ENCODE measurements at regions not wholly inside any gene's neighbourhood (a gene's known extent, or its start where the extent isn't known, plus 50 kb on each side); places are given as distances from the start of the nearest gene placed in this dataset.

DNA sequence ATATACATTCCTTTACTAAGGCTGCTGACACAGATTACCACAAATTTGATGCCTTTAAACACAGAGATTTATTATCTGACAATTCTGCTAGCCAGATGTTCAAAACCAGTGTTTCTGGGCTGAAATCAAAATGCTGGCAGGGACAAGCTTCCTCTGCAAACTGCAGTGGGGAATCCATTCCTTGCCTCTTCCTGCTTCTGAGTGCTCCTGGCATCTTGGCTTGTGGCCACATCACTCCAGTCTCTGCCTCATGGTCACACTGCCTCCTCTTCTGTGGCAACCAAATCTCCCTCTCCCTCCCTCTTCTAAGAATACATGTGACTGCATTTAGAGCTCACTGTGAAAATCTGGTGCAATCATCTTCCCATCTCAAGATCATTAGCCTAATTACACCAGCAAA lies 235.7 kb downstream of the TTC8 start:
- FAIRE-seq (no peak), DNase-seq (ENCODE audit: insufficient read length, low spot score) (no peak)
- TF ChIP-seq, protein P1, sequence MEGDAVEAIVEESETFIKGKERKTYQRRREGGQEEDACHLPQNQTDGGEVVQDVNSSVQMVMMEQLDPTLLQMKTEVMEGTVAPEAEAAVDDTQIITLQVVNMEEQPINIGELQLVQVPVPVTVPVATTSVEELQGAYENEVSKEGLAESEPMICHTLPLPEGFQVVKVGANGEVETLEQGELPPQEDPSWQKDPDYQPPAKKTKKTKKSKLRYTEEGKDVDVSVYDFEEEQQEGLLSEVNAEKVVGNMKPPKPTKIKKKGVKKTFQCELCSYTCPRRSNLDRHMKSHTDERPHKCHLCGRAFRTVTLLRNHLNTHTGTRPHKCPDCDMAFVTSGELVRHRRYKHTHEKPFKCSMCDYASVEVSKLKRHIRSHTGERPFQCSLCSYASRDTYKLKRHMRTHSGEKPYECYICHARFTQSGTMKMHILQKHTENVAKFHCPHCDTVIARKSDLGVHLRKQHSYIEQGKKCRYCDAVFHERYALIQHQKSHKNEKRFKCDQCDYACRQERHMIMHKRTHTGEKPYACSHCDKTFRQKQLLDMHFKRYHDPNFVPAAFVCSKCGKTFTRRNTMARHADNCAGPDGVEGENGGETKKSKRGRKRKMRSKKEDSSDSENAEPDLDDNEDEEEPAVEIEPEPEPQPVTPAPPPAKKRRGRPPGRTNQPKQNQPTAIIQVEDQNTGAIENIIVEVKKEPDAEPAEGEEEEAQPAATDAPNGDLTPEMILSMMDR (IDR thresholded peaks at IDR 0.05; ENCODE audit: insufficient read depth, missing control alignments) = no peak

DNA sequence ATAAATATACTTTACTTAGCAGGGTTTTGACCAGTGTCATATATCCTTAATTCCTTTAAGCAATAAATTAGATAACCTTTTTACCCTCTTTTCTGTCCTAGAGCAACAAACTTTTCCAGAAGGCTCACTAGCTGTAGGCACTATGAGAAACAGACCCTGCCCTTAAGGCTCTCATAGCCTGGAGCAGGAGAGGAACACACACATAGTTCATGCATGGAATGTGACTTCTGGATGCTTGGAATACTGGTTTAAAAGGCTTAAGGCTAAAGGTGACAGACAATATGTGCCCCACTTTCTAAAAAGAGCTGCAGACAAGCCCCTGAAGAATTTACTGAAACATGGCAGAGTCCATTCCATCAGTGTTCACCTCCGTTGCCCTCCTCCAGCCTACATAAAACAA lies 237.2 kb downstream of the TTC8 start:
- TF ChIP-seq, protein P1 (IDR thresholded peaks at IDR 0.05; ENCODE audit: insufficient read depth, missing control alignments) = no peak

DNA sequence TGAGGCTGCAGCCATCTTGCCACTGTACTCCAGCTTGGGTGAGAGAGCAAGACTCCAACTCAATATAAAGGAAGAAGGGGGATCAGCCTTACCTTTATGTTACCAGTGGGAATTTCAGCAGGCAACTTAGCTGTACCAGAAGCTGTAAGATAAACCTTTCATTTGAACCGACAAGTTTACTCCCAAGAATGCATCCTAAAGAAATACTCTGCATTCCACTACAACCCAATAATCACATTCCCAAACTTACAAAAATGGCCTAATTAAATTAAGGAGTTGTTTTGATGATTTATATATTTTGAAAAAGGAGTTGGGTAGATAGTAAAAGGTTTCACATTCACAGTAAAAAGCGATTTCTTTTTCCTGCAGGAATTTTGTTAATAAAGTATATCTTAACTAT lies 241.4 kb downstream of the TTC8 start:
- DNase-seq (ENCODE audit: insufficient read length, low spot score) (no peak), FAIRE-seq (no peak)
- TF ChIP-seq, protein P1 (IDR thresholded peaks at IDR 0.05; ENCODE audit: insufficient read depth, missing control alignments) = no peak

More for the DNA sequence above, 237.2 kb downstream of the TTC8 start:
- DNase-seq (ENCODE audit: insufficient read length, low spot score) (no peak), FAIRE-seq (no peak)

DNA sequence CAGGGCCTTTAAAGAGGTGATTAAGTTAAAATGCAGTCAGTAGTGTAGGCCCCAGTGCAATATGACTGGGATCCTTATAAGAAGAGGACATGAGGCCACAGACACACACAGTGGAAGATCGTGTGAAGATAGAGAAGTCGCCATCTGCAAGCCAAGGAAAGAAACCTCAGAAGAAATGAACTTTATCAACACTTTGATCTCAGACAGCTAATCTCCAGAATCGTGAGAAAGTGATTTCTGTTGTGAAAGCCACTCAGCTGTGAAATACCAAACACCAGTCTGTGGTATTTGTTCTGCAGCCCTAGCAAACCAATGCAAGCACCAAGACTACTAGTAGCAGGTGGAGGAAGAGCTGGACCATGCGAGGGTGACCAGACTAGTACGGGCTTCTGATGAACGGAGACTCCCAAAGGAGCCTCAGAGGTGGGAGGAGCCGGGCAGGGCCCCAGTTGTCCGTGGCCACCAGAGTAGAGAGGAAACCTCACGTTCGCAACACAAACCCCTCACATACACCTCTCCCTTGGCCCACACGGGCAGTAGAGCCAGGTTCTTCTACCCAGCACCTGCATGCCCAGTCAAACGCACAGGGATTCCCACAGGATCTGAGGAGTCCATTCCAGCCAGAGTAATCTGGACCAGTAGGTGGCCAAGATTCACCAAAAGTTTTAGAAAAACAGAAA lies 243.0 kb downstream of the TTC8 start:
- TF ChIP-seq, protein P1 (IDR thresholded peaks at IDR 0.05; ENCODE audit: insufficient read depth, missing control alignments) = no peak
- no peak for DNase-seq (ENCODE audit: insufficient read length, low spot score)
- no peak for FAIRE-seq

DNA sequence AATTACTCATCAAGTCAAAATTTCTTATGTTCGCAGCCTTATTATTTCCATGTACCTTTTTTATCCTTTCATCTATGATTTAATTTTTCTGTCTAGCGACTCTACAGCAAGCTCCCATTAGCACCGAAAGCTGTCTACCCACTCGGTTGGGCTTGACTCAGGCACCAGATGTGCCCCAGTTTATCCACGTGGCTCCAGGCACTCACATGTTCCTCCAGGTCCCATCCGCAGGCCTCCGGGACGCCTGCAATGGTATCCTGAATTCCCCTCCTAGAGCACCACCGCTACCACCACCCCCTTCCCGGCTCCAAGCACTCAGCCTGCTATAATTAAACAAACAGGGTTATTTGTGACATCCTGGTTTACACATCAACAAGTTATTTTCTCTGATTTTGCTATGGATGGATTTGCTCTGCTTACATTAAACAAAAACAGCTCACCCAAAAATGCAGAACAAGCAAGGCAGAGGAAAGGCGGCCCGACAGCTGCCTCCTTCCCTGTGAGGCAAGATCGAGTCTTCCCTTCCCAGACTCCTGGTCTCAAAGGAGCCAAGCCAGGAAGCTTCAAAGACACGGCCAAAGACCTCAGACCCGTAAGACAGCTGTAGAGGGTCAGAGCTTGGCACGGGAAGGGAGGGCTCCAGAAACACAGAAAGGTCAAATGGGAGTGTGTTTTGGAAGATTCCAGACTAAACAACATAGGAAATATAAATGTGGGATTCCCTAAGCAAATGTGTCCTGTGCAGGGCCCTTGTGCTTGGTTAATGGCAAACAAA lies 253.8 kb downstream of the TTC8 start:
- FAIRE-seq (no peak), DNase-seq (ENCODE audit: insufficient read length, low spot score) (no peak)
- TF ChIP-seq, protein P1 (IDR thresholded peaks at IDR 0.05; ENCODE audit: insufficient read depth, missing control alignments) = no peak

DNA sequence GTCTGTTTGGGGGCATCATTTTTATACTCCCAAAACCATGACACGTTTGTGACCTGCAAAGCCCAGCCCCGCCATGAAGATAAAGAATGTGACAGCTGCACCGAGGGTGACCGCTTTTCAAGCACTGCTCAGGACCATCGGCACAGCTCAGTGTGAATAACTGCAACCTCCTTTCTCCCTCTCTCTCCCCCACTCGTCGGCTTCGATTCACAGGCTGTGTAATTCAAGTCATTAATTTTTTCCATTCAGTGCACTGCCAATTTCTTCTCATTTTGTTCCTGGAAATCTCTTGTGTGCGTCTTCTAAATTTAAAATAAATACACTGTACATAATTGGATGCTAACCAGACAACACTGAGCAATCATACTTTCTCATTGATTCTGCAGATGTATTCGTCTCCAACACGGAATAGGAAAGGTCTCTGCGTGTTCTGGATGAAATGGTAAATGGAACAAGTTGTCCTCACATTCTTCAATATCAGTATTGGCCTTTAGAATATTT lies 260.8 kb downstream of the TTC8 start:
- DNase-seq (ENCODE audit: insufficient read length, low spot score) (no peak), FAIRE-seq (no peak)
- TF ChIP-seq, protein P1 (IDR thresholded peaks at IDR 0.05; ENCODE audit: insufficient read depth, missing control alignments) = no peak

Data from D721Med (cell line).